HPDE6-E6E7 (cell line): ENCODE measurements at regions not wholly inside any gene's neighbourhood (a gene's known extent, or its start where the extent isn't known, plus 50 kb on each side); places are given as distances from the start of the nearest gene placed in this dataset.

Experiments
- DNase-seq: peaks from one replicate; pipeline ENCODE4 v3.0.0; 2011; ENCODE audit warnings: missing footprints; ENCODE audit errors: extremely low spot score

GRCh38 chr4:89365375-89365774 lies 57.8 kb upstream of the GPRIN3 start:
- no peak for DNase-seq

- no peak for DNase-seq
These were observed 56.9 kb upstream of the GPRIN3 start for GRCh38 chr4:89364541-89364940.

GRCh38 chr4:89363786-89364185 lies 56.2 kb upstream of the GPRIN3 start:
- no peak for DNase-seq

- DNase-seq: no peak
These were observed 51.5 kb upstream of the GPRIN3 start for GRCh38 chr4:89358935-89359638.

GRCh38 chr4:89357787-89358186 lies 50.2 kb upstream of the GPRIN3 start:
- DNase-seq: no peak
